ENCODE measurements at regions not wholly inside any gene's neighbourhood (a gene's known extent, or its start where the extent isn't known, plus 50 kb on each side); places are given as distances from the start of the nearest gene placed in this dataset.

GRCh38 chr5:104539618-104540350, 977.2 kb upstream of the NUDT12 start:
- no peak overlapping the region for H2BK120ac ChIP-seq (ENCODE audit: low read depth, low read length)
- H3K36me3 ChIP-seq (ENCODE audit: control insufficient read depth, insufficient read depth, low read length): no peaks in the 10 kb centered on the region
- H2BK20ac ChIP-seq (ENCODE audit: low read depth, low read length): no peak overlapping the region
- DNase-seq (no peak), ATAC-seq (ENCODE audit: low read depth) (no peak)
- H3K9me1 ChIP-seq (ENCODE audit: insufficient read depth, low read length): no peaks in the 10 kb centered on the region
- H3K27ac ChIP-seq (ENCODE audit: insufficient read depth, low read length): no peak overlapping the region
- no peak overlapping the region for H2AK9ac ChIP-seq (replicated peaks; ENCODE audit: low read depth, low read length, poor library complexity)
- TF ChIP-seq CEBPB (IDR thresholded peaks at IDR 0.05; ENCODE audit: low read depth, low read length) (no peak), RFX5 (IDR thresholded peaks at IDR 0.05; ENCODE audit: low read depth, low read length) (no peak), CTCF (conservative IDR thresholded peaks at IDR 0.05; ENCODE audit: low read depth, low read length) (no peak), MAZ (IDR thresholded peaks at IDR 0.05; ENCODE audit: borderline replicate concordance, low read depth, low read length) (no peak), USF2 (IDR thresholded peaks at IDR 0.05; ENCODE audit: low read depth, low read length) (no peak), RCOR1 (IDR thresholded peaks at IDR 0.05; ENCODE audit: insufficient replicate concordance, low read length) (no peak), MAFK (IDR thresholded peaks at IDR 0.05; ENCODE audit: low read depth, low read length) (no peak), SMC3 (IDR thresholded peaks at IDR 0.05; ENCODE audit: low read depth, low read length) (no peak), MXI1 (IDR thresholded peaks at IDR 0.05; ENCODE audit: borderline replicate concordance, low read depth, low read length) (no peak), RAD21 (IDR thresholded peaks at IDR 0.05; ENCODE audit: low read length) (no peak), FOS (IDR thresholded peaks at IDR 0.05; ENCODE audit: low read depth, low read length) (no peak), POLR2A (IDR thresholded peaks at IDR 0.05; ENCODE audit: low read depth, low read length) (no peak), CHD1 (IDR thresholded peaks at IDR 0.05; ENCODE audit: low read depth, low read length) (no peak), NFE2L2 (IDR thresholded peaks at IDR 0.05; ENCODE audit: low read depth, low read length) (no peak), BHLHE40 (IDR thresholded peaks at IDR 0.05; ENCODE audit: low read depth, low read length) (no peak)
- H4K5ac ChIP-seq (ENCODE audit: low read depth, low read length): no peak overlapping the region
- in situ Hi-C loops (cut with MboI; ENCODE audit: low sequenced_read_pairs) (no loop called here), dilution Hi-C loops (cut with HindIII; ENCODE audit: low sequenced_read_pairs, unreplicated experiment) (no loop called here), intact Hi-C loops (cut with micrococcal nuclease) (no loop called here)
- POLR2A ChIA-PET (ENCODE audit: unreplicated experiment): no interaction called here
- no peak overlapping the region for H3K18ac ChIP-seq (ENCODE audit: low read depth, low read length)
- H4K8ac ChIP-seq (ENCODE audit: low read depth in 2 of 2, low read length in 2 of 2): no peak overlapping the region
- CTCF ChIA-PET: interaction anchor here (0.7 to 0.8 kb wide), 2 partner anchors 22 to 42 kb away, joined by 3 read pairs; no protein-coding TSS in a partner anchor
- H3K9ac ChIP-seq (ENCODE audit: low read depth, low read length): no peak overlapping the region
- no TSS peak for BruUV-seq (replicated peaks)
- H3K4me3 ChIP-seq (ENCODE audit: insufficient read depth, low read depth, low read length): no peak overlapping the region
- no peak overlapping the region for H2AFZ ChIP-seq (replicated peaks; ENCODE audit: low read length, poor library complexity)
- no peaks in the 10 kb centered on the region for H3K4me1 ChIP-seq (ENCODE audit: control insufficient read depth, insufficient read depth, low read length)
- H3K4me2 ChIP-seq (ENCODE audit: low read depth, low read length): no peak overlapping the region
- no peak overlapping the region for H3K23ac ChIP-seq (ENCODE audit: low read depth, low read length)
- H3K79me1 ChIP-seq (ENCODE audit: low read depth in 1 of 2, low read length in 2 of 2): no peaks in the 10 kb centered on the region
- H3K4ac ChIP-seq (ENCODE audit: low read depth, low read length): no peak overlapping the region
- H3K27me3 ChIP-seq (ENCODE audit: control insufficient read depth, insufficient read depth, low read length): no peaks in the 10 kb centered on the region
- no peak overlapping the region for H2AK5ac ChIP-seq (ENCODE audit: low read depth, low read length)
- no peaks in the 10 kb centered on the region for H4K20me1 ChIP-seq (ENCODE audit: insufficient read depth, low read length)
- no peak overlapping the region for H2BK15ac ChIP-seq (ENCODE audit: low read depth, low read length)
- H3K14ac ChIP-seq (replicated peaks; ENCODE audit: low read depth, low read length): no peak overlapping the region
- H2BK5ac ChIP-seq (ENCODE audit: low read depth, low read length, poor library complexity, severe bottlenecking): no peak overlapping the region
- H4K91ac ChIP-seq (ENCODE audit: insufficient read depth, low read depth, low read length): no peak overlapping the region
- H3K9me3 ChIP-seq (ENCODE audit: control insufficient read depth, insufficient read depth, low read length): no peaks in the 10 kb centered on the region
- H3K56ac ChIP-seq (ENCODE audit: extremely low read depth, insufficient read depth, low read length): no peak overlapping the region

All from IMR-90 (cell line).